GM19397 (cell line): ENCODE measurements at regions not wholly inside any gene's neighbourhood (a gene's known extent, or its start where the extent isn't known, plus 50 kb on each side); places are given as distances from the start of the nearest gene placed in this dataset.

Experiments
- ATAC-seq: cut with Tn5 transposase; IDR thresholded peaks from one replicate; pipeline ENCODE4 v1.9.1; 2021; ENCODE audit warnings: mild to moderate bottlenecking, moderate library complexity; ENCODE audit not compliant: unreplicated experiment

DNA sequence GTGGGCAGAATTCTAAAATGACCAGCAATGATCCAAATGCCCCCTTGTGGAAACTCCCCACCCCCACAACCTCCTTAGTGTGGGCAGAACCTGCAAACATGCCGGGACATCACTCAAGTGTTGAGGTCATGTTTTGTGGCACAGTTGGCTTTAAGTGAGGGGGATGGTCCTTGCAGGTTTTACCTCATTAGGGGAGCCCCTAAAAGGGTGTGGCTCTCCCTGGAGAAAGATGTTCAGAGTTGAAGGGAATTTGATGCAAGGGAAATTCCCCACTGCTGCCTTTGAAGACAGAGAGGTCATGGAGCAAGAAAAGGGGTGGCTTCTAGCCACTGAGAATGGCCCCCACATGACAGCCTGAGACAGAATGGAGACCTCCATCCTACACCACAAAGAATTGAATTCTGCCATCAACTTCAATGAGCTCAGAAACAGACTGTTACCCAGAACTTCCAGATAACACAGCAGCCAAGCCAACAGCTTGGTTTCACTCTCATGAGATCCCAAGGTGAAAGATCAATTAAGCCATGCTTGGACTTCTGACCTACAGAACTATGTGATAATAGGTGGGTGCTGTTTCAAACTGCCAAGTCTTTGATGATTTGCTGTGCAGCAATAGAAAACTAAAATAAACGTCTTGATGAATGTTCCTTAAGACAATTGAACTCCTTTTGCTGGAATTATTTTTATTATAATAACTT is 103.4 kb downstream of the MED10 start:
- no peak for ATAC-seq

DNA sequence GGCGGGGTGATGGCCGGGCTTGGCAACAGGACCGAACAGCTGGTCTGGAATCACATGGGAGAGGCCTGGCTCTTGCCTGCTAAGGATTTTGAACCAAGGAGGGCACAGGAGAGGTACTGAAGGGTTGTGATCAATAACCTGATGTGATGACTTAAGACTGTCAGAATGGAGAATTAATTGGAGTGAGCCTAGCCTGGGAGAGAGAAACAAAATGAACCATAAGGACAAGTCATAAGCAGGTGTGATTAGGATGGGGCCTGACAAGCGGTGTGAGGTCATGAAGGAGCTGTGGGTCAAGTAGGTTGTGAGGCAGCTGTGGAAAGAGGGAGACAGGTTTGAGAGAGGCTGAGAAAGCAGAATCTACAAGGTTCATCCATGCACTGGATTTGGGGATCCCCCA is 104.6 kb downstream of the MED10 start:
- no peak for ATAC-seq

DNA sequence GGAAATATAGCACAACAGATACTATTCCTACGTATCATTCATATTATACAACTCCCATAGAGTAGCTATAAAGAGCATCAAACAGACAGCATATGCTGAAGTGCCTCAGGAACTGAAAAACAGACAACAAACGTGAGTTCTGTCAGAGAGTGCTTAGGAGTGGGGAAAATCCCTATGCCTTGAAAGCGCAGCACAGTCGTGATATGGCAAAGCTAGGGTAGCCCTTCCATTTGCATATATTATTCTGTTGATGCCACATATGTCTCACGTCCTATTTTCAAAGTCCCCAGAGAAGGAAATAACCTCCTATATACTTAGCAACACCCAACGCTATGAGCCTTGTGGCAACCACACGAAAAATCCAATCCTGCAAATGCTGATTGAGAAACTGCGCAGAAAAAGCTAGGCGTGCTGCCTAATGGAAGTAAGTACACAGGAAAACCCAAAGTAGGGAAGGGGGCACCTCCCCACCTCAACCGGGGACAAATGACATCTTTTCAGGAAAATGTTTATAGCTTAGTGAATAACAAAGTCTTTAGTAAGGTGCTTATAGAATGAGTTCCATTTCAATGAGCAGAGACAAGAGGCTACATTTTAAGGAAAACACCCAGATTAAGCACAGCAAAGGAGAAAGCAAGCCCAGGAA is 105.1 kb downstream of the MED10 start:
- peak; percentile 62 for ATAC-seq

DNA sequence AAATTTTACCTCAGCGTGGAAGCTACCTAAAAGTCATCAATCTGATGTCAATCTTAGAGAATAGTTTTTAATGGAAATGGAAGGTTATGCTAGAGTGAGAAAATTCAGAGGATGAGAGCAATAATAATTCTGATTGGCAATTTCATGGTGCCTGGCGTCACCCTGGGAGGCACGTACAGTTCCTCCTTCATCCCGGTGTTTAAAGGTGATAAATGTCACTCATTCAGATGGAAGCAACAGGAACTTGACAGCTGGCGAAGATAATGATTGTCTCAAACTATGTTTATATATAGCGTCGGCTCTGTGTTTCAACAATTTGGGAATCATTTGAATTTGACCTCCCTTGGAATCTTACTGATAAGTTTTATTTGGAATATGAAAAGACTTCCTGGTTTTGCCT is 108.4 kb downstream of the MED10 start:
- ATAC-seq, result no peak

DNA sequence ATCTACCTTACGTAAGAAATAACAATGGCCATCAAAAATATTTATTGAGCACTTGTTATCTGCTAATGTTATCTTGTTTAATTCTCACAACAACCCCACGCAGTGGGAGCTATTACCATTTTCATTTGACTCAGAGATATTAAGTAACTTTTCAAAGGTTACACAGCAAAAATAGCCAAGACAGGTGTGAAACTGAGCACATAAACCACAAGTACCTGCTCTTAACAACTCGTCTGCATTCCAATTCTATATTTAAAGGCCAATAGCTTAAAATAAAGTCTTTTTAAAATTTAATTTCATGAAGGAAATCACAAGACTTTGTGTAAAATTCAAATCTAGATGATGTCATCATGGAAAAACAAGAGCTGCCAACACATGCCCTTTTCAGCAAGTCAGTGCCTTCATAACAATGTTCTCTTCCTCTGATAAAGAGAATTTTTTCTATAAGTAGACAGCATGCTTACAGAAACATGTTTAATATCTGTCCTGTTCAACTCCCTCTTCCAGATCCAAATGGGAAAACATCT is 111.6 kb downstream of the MED10 start:
- ATAC-seq, result no peak

DNA sequence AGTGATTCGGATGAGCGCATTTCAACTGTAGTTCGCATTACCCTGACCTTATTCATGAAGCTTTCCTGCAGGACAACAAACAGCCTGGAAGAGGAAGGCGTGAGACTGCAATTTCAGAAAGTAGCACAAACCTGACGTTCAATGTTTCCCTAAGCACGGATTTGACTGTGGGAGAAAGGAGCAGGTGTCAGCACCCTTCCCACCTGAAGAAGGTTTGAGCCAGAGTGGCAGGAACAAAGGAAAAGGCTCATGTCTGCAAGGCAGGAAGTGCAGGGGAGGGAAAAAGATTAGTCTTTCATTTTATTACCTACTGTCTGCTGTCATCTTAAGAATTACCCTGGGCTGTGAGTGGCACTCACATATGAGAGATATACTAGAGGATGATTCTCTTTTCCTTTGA is 114.0 kb downstream of the MED10 start:
- ATAC-seq, result no peak

DNA sequence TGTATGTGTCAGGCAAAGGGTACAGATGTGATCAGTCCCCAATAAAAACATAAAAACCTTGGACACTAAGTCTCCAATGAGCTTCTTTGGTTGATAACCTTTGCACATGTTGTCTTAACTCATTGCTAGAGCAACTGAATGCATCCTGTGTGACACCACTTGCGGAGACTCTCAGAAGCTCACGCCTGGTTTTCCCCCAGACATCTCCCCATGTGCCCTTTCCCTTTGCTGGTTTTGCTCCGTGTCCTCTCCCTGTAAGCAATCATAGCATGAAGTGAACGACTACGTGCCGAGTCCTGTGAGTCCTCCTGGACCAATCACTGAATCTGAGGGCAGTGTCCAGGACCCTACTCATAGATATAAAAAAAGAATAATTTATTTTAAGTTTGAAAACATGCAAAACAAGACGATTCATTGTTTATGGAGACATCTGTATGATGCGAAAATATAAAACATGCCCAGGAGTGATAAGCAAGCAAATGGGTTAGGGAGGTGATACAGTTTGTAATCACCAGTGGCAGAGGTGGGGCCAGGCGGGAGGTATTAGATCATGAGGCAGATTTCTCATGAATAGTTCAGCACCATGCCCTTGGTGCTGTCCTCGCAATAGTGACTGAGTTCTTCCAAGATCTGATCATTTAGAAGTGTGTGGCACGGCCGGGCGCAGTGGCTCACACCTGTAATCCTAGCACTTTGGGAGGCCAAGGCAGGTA is 115.5 kb downstream of the MED10 start:
- no peak for ATAC-seq

DNA sequence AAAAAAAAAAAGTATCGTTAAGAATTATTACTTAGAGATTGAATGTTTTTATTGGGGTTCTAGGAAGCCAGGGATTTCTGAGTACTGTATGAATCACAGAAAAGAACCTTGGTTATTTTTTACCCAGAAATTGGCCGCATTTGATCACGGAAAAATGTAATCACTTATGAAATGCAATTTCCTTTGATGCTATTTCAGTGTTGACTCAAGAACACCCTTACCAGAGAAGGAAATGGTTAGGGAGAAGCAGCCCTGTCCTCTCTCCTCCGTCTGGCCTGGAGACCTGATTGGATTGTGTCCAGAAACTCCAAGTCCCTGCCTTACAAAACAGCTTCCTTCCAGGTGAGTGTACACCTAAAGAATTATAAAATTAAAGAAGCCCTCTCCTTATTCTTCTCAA is 116.7 kb downstream of the MED10 start:
- ATAC-seq, result no peak

DNA sequence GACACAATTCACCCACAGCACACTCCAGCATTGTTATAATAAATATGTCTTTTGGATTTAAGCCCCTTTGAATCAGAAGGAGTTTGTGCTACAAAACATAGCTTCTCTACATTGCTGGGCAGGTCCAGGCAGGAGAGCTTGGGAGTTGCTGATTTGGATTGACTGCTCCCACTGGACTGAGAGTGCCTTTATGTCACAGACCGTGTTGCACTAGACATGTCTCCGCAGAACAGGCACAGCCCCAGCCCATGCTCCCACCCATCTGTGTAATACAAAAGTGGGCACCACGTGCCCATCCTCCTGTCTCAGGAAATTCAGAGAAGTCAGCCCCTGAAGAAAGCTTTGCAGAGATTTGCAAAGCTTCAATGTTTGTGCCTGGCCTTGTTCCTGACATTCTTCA is 117.1 kb downstream of the MED10 start:
- no peak for ATAC-seq

DNA sequence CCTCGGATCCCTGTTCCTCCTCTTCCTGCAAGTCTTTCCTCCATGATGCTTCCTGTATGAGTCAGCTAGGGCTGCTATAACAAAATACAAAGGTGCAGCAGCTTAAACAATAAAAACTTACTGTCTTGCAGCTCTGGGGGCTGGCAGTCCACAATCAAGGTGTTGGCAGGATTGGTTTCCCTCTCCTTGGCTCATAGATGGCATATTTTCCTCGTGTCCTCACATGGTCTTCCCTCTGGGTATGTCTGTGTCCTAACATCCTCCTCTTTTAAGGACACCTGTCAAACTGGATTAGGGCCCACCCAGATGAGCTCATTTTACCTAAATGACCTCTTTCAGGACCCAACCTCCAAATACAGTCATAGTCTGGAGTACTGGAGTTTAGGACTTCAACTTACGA is 117.5 kb downstream of the MED10 start:
- ATAC-seq, result no peak

DNA sequence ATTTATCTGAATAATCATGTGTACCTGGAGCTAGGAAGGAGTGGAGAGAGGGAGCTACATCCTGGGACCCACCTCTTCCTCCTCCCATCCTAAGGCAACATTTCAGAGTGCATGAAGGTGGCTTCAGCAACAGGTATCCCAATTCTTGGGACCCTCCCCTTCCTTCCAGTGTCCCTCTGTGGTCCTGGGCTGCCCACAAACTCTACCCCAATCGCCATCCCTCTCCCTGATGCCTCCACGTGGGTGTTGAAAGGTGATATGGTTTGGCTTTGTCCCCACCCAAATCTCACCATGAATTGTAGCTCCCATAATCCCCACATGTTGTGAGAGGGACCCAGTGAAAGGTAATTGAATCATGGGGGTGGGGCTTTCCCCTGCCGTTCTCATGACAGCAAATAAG is 121.4 kb downstream of the MED10 start:
- no peak for ATAC-seq

DNA sequence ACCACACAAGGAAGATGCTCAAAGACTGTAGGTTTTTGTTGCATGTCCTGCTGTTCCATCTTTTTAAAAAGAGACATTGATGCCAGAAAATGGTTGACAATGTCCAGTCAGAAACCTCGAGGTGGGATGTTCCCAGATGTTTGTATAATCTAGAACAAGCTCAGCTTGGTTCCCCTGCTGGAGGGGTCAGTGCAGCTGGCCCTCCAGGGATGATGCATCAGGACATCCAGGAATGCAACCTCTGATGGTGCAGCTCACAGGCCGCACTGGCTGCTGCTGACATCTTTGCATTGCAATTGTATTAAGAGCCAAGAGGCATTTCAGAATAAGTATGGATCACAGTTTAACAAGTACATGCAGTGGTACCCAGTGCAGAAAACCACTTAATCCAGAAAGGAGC is 122.4 kb downstream of the MED10 start:
- ATAC-seq, result no peak

DNA sequence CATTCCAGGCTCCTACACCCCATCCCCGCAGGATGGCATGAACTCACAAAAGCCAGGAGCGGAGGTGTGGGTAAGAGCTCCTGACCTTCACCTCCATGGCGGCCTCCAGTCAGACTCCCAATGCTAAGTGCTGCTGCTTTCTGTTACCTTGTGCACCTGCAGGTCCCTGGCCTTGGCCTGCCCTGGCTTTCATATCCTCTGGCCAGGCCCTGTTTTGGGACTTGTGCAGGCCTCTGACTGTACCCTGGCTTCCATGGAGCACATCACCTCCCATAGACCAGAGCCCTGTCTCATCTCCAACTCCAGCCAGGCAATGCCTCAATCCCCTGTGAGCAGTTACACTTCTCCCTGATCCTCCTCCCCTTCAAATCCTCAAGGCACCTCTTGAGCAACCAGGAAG is 124.5 kb downstream of the MED10 start:
- ATAC-seq, result no peak

DNA sequence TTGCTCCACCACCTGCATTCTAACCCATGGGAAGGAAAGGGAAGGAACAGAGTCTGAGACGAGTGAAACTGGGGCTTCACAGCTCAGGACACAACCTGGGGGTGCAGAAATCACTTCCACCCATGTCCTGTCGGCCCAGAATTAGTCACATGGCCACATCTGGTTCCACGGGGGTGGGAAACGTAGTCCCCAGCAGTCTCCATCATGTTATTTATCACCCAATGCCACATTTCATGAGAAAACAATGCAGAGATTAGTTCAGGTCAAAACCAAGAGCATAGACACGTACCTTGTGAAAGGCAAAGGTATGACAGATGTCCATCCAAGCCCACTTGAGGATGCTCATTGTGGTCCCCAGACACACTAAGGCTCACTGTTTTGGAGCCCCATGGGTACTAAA is 125.1 kb downstream of the MED10 start:
- ATAC-seq, result no peak

DNA sequence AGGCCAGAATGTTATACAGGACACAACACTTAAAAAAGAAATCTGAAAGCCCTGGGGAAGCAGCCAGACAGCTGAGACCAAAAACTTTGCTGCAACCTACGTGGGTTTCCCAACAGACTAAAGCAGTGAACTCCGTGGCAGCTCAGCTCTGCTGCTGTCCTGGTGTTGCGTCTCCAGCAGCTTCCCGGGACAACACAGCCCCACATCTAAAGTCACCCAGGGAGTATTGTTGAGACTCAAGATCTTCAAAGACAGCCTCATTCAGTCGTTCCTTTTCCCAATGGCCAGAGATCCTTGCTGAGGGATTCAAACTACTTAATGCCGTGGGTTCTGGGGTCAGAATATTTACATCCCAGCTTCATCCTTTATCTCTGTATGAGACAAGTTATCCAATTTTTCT is 125.8 kb downstream of the MED10 start:
- ATAC-seq, result no peak

DNA sequence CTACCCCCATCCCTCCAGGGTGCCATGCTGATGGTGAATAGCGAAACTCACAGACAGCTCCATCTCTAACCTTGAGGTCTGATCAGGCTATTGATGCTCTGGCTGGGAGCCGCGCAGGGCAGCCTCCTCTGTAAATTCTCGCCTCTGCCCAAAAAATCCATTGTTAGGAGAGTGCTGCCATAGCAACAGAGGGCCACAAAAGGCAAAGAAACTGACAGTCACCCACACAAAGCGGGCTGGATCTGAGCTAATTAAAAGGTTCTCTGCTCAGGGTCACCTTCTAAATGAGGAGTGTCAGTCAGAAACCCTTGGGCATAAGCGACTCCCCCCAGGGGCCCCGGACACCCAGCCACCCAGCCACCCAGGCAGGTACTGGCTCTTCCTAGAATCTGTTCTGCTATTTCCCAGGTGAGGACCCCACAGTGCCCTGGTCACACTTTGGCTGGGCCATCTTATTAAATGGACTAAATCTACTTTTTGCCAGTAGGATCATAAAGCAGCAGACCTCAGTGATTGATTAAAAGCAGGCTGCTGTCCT is 126.7 kb downstream of the MED10 start:
- ATAC-seq, result no peak

DNA sequence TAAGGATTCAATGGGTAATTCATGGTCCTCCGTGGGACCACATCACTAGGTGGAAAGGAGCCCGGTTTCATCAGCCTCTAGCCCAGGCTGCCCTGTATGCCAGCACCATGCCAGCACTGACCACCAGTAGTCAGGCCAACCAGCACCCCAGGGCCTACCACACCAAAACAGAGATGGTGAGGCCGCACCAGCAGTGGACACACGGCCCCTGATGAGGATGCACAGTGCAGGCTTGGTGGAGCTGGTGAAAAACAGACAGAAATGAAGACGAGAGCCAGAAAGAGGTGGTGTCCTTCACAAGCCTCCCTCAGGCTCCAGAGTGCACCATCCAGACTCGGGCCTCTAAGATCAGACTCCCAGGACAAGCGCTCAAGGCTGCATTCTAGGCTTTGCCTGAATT is 128.2 kb downstream of the MED10 start:
- ATAC-seq, result no peak

DNA sequence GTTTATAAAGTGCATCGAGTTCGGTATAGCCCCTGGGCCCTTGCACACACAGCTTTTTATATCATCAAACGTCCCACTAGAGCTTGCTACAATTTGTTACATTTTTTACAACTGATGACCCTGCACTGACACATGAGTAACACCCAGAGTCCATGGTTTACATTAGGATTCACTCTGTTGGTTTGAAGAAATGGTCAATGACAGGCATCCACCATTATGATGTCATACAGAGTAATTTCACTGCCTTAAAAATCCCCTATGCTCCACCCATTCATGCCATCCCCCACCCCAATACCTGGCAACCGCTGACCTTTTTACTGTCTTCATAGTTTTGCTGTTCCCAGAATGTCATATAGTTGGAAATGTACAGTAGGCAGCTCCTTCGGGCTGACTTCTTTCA is 130.2 kb downstream of the MED10 start:
- ATAC-seq, result no peak

DNA sequence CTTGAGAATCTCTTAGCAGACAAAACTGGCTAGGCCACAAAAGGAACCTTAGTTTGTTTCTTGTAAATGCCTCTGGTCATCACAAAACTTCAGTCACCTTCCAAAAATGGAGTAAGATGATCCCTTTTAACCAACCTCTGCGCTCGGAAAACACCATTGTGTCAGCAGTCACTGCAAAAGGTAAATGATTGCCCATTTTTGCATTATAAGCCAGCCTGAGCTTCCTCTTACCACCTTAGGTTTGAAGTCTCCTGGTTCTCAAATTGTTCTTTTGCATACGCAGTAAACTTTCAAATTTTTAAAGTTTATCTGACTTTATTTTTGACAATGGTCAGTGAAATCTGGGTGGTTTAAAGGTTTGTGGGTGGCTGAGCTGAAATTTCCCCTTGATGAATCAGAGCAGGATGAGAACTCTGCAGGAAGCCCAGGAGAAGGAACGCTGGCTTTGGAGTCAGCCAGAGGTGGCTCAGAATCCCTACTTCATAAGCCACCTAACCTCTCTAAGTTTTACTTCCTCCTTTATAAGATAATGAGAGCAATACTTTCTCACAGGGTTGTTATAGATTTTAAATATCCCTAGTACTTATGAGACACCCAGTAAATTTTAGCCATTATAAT is 131.4 kb downstream of the MED10 start:
- ATAC-seq, result no peak

DNA sequence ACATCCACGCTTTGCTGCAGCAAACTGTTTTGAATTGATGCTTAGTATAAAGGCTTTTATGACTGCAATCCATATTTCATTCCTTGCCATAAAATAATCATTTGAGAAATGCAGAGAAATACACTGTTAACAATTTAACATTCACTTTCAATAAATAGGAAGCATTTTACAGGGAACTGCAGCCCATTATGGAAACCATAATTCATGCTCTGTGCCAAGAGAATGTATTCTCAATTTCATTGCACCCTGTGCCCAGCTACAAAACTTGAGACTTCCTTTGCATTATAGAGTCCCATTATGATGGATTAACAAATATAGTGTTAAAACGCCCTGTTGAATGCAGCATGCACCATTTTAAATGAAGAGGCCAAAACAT is 134.0 kb downstream of the MED10 start:
- ATAC-seq, result no peak

DNA sequence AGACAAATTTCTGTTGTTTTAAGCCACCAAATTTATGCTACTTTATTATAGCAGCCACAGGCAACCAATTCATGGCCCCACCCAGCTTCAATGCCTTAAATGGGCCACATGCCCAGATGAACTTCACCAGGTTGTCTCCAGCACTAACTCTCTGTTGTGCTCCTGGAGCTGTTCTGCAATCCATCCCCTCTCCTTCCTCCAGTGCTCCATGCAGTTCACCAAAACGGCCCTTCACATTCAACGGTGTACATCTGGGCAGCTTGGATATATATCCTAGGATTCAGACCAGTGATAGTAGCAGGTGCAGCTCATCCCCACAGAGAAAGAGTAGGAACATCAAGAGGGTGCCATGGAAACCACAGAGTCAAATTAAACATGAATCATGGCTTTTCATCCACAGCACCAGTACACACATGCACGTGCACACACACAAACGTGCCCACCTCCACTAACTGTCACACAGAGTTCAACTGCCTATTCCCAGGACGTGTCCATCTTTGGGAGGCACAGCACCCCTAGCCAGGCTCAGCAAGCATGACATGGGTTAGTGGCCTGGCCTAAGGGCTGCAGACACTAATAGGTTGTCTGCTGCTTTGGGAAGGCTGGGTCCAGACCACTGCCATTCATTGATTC is 134.5 kb downstream of the MED10 start:
- no peak for ATAC-seq
